HG02798 (cell line): ENCODE measurements at regions not wholly inside any gene's neighbourhood (a gene's known extent, or its start where the extent isn't known, plus 50 kb on each side); places are given as distances from the start of the nearest gene placed in this dataset.

Experiments used
- ATAC-seq: cut with Tn5 transposase; IDR thresholded peaks from one replicate; pipeline ENCODE4 v1.9.1; 2021; ENCODE audit warnings: mild to moderate bottlenecking; ENCODE audit not compliant: unreplicated experiment, poor library complexity

DNA sequence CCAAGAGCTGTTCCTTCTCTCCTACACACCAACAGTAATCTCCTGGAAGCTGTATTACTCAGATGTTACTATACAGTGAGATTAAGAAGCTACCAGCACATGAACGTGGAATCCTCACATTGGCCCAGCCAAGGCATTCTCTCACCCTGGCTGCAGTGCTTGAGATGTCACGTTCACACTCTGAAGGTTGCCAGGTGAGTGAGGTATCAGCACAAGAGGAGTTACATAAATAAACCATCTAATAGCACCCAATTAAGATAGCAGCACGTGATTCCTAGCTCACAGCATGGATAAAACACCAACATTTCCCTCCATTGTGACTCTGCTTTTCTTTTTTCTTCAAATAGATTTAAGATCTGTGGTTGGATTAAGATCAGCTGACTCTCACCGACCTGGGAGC is 182.8 kb downstream of the PLPP3 start:
- no peak for ATAC-seq

DNA sequence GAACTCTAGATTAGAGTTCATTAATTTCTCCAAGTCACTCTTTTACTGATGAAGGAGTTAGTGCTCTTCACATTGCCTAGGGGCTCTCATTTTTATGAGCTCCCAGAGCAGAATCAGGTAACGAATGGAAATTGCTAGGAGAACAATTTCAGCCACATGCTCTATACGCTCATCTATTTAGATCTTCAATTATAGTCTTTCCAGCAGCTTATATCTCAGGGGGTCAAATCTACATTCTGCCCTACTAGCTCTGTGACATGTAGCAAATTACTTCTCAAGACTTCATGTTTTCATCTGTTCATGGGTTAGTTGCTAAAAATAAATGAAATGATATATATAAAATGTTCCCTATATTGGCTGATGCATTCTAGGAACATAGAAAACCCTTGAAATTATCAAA is 183.6 kb downstream of the PLPP3 start:
- ATAC-seq: no peak

DNA sequence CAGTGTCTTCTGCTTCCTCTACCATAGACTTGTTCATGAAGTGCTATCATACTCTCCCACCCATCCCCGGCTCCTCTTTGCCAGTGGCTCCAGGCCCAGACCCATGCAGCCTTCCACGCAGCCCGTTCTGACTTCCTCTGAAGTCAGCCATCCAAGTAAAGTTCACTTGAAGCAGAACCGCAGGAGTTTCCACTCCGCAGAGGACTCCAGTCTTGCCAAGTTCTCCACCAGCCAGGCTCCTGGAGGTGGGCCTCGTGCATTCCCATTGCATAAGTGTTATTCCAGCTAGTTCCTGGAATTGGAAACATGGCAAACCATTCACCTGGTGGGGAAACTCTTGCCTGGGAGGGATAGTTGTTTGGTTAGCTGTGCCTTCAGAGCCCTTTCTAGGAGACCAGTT is 185.1 kb downstream of the PLPP3 start:
- ATAC-seq: no peak

- ATAC-seq: no peak
Observed at GRCh38 chr1:56390934-56391731, 188.2 kb downstream of the PLPP3 start.

GRCh38 chr1:56390232-56390867 is 189.0 kb downstream of the PLPP3 start:
- ATAC-seq: no peak

DNA sequence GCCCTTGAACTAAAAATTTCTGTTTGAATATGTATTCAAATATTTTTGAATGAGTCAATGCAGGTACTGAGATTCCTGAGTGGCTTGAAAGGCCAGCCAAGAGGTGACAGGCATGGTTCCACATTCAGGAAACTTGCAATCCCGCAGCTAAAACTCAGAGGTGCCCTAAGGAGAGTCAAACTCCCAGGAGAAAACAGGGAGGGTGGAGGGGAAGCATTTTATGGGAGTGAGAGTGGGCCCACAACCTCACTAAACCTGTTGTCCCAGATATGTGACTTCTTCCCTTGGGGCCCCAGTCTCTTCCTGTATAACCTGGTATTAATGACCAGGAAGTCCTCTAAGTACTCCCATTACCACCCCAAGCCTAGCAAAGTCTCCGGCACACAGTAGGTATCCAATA is 189.6 kb downstream of the PLPP3 start:
- no peak for ATAC-seq

GRCh38 chr1:56387071-56387740 is 192.2 kb downstream of the PLPP3 start:
- ATAC-seq: no peak

DNA sequence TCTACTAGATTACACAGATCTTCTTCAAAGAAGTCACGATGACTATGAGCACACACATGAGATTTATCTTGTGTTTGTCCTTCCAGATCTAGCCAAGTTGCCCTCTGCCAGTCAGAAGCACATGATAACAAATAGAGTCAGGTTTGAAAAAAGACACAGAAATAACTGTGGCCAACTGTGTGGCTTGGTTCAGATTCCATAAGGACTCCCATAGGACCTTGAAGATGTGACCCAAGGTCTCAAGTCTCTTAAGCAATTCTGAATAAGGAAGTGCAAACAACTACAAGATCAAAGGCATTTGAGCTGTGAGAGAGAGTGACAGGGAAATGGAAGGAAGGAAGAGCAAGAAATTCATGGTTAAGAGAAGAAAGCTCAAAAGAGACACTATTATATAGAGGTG is 194.0 kb downstream of the PLPP3 start:
- ATAC-seq: no peak

GRCh38 chr1:56382929-56383328 is 196.4 kb downstream of the PLPP3 start:
- ATAC-seq: no peak

GRCh38 chr1:56380531-56380930 is 198.8 kb downstream of the PLPP3 start:
- ATAC-seq: no peak

- no peak for ATAC-seq
Observed at GRCh38 chr1:56378341-56379070, 200.9 kb downstream of the PLPP3 start.

DNA sequence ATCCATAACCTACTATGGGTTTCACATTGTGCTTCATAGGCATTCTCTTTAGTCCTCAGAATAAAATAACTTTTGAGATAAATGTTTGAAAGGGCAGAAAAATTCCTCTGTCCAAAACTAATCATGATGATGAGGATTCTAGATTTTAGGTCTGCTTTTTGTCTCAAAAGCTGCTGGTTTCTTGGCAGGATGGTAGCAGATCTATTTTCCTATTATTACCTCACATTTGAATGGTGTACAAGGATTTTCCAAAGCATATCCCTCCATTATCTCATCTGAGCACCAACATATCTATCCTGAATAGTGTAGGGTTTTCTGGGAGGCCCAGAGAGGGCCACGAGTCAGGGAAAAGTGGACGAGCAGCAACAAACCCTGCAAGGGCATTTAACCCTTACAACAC is 201.9 kb downstream of the PLPP3 start:
- ATAC-seq: no peak

GRCh38 chr1:56376188-56376984 is 203.0 kb downstream of the PLPP3 start:
- no peak for ATAC-seq

GRCh38 chr1:56375326-56375804 is 204.0 kb downstream of the PLPP3 start:
- no peak for ATAC-seq

- ATAC-seq: no peak
Observed at GRCh38 chr1:56374026-56374974, 205.1 kb downstream of the PLPP3 start.

DNA sequence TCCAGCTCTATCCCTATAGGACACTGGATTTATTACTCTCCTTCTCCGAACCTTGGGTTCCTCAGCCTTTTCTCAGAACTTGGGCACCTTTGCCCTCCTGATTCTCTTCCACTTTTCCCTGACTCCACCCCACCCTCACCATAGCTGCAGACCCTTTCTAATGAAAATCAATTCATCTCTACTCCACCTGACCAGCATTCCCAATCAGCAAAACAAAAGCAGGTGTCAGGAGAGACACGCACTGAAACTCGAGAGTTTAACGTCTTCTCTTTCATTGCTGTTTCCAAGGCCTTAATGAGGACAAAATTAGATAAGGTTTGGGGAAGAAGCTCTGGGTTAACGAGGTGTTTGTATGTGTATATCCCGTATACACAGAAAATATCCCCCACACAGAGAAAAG is 208.8 kb downstream of the PLPP3 start:
- no peak for ATAC-seq

DNA sequence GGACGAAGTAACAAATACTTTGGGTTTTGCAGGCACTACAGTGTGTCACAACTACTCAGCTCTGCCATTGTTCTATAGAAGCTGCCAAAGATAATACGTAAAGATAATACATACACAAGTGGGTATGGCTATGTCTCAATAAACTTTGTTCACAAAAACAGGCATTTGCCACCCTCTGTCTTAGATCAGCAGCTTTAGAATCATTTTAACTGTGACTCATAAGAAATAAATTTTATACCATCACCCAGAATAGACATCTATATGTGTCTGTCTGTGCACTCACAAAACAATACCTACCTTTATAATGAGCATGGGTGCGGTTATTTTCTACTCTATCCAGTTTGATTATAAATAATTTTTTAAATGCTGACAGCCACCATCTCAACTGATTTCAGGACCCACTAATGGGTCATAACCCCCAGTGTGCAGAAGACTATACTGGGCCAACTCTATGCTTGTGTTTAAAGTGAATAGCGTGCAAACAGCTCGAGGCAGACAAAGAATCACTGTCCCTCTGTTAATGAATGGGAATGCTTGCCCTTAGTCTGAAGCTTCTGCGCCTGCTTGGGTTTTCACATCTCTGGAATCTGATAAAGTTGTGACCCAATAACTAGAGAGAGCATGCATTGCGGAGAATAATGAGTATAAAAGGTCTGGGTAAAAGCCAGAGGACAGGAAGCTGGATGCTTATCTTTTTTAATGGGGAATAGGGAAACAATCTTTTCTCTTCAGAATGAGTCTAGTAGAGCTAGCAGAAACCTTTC is 216.2 kb downstream of the PLPP3 start:
- no peak for ATAC-seq

GRCh38 chr1:56360021-56360420 is 219.3 kb downstream of the PLPP3 start:
- ATAC-seq: no peak
